ENCODE measurements at regions not wholly inside any gene's neighbourhood (a gene's known extent, or its start where the extent isn't known, plus 50 kb on each side); places are given as distances from the start of the nearest gene placed in this dataset.

- TF ChIP-seq, protein P1, sequence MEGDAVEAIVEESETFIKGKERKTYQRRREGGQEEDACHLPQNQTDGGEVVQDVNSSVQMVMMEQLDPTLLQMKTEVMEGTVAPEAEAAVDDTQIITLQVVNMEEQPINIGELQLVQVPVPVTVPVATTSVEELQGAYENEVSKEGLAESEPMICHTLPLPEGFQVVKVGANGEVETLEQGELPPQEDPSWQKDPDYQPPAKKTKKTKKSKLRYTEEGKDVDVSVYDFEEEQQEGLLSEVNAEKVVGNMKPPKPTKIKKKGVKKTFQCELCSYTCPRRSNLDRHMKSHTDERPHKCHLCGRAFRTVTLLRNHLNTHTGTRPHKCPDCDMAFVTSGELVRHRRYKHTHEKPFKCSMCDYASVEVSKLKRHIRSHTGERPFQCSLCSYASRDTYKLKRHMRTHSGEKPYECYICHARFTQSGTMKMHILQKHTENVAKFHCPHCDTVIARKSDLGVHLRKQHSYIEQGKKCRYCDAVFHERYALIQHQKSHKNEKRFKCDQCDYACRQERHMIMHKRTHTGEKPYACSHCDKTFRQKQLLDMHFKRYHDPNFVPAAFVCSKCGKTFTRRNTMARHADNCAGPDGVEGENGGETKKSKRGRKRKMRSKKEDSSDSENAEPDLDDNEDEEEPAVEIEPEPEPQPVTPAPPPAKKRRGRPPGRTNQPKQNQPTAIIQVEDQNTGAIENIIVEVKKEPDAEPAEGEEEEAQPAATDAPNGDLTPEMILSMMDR (IDR thresholded peaks at IDR 0.05; ENCODE audit: unreplicated experiment), result no peak
These were observed 495.6 kb upstream of the ISX start for GRCh38 chr22:34570408-34570807.

DNA sequence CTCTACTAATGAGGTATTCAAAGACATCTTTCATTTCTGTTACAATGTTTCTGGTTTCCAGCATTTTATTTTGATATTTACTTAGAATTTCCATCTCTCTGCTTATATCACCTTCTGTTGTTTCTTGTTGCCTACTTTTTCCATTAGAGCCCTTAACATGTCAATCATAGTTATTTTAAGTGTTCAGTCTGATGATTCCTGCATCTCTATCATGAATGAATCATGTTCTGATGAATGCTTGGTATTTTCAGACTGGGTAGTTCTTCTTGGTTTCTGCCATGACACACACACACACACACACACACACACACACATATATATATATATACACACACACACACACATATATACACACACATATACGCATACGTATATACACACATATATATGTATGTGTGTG, 486.4 kb upstream of the ISX start:
- Mint-ChIP-seq H3K36me3 (ENCODE audit: insufficient read depth, unreplicated experiment) (no peaks in the 10 kb centered on the region), H3K4me1 (ENCODE audit: insufficient read depth, unreplicated experiment) (no peaks in the 10 kb centered on the region), H3K4me3 (ENCODE audit: unreplicated experiment) (no peak overlapping the region), H3K27me3 (ENCODE audit: insufficient read depth, unreplicated experiment) (no peaks in the 10 kb centered on the region), H3K27ac (ENCODE audit: low read depth, unreplicated experiment) (no peak overlapping the region), H3K9me3 (ENCODE audit: unreplicated experiment) (peaks cover 9% of the 10 kb centered on the region)
- intact Hi-C loops (cut with micrococcal nuclease), result no loop called here
- TF ChIP-seq, protein P1 (IDR thresholded peaks at IDR 0.05; ENCODE audit: unreplicated experiment), result no peak
- no TSS peak for BruUV-seq (replicated peaks)
- POLR2A ChIA-PET, result no interaction called here
- DNase-seq (ENCODE audit: unreplicated experiment), result no peak
- CTCF ChIA-PET, result no interaction called here

More at GRCh38 chr22:34570408-34570807, 495.6 kb upstream of the ISX start:
- DNase-seq (ENCODE audit: unreplicated experiment), result no peak
- H3K27ac Mint-ChIP-seq (ENCODE audit: low read depth, unreplicated experiment), result no peak overlapping the region
- ChIA-PET POLR2A (no interaction called here), CTCF (no interaction called here)
- intact Hi-C loops (cut with micrococcal nuclease), result no loop called here
- H3K27me3 Mint-ChIP-seq (ENCODE audit: insufficient read depth, unreplicated experiment), result no peaks in the 10 kb centered on the region
- peaks cover 33% of the 10 kb centered on the region for H3K9me3 Mint-ChIP-seq (ENCODE audit: unreplicated experiment)
- H3K4me3 Mint-ChIP-seq (ENCODE audit: unreplicated experiment), result no peak overlapping the region
- BruUV-seq (replicated peaks), result no TSS peak
- no peaks in the 10 kb centered on the region for H3K4me1 Mint-ChIP-seq (ENCODE audit: insufficient read depth, unreplicated experiment)
- H3K36me3 Mint-ChIP-seq (ENCODE audit: insufficient read depth, unreplicated experiment), result no peaks in the 10 kb centered on the region

GRCh38 chr22:34587357-34588356, 478.3 kb upstream of the ISX start:
- Mint-ChIP-seq H3K27me3 (ENCODE audit: insufficient read depth, unreplicated experiment) (no peaks in the 10 kb centered on the region), H3K27ac (ENCODE audit: low read depth, unreplicated experiment) (no peak overlapping the region), H3K36me3 (ENCODE audit: insufficient read depth, unreplicated experiment) (no peaks in the 10 kb centered on the region), H3K4me1 (ENCODE audit: insufficient read depth, unreplicated experiment) (no peaks in the 10 kb centered on the region), H3K9me3 (ENCODE audit: unreplicated experiment) (peaks cover 27% of the 10 kb centered on the region), H3K4me3 (ENCODE audit: unreplicated experiment) (no peak overlapping the region)
- DNase-seq (ENCODE audit: unreplicated experiment), result no peak
- intact Hi-C loops (cut with micrococcal nuclease), result no loop called here
- BruUV-seq (replicated peaks), result no TSS peak
- POLR2A ChIA-PET, result no interaction called here
- CTCF ChIA-PET, result interaction anchor here (0.6 to 0.7 kb wide), 2 partner anchors 171 to 851 kb away, joined by 3 to 4 read pairs; no protein-coding TSS in a partner anchor
- TF ChIP-seq, protein P1 (IDR thresholded peaks at IDR 0.05; ENCODE audit: unreplicated experiment), result no peak

DNA sequence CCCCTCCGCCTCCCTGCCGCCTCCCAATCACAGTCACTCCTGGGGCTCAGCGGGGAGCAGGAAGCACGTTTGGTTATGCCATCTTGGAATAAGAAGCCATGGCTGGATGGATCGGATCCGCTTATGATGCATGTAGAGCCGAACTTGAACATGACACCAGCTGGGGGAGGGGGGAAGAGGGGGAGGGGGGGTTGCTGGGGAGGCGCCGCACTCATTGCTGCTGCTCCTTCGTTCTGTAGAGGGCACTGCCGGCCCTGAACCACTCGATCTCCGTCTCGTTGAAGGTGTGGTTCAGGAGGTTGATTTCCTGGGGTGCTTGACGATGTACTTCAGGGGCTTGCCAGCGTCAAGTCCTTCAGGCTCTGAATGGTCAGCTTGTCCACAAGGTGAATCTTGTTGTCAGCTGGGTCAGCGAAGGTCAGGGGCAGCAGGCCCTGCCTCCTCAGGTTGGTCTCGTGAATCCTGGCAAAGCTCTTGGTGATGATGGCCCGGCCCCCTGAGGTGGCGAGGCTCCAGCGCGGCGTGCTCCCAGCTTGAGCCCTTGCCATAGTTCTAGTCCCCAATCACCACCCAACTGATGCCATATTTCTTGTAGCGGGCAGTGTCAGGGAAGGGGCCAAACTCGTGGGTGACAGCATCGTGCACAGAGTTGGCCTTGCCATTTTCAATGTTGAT, 476.9 kb upstream of the ISX start:
- intact Hi-C loops (cut with micrococcal nuclease), result no loop called here
- Mint-ChIP-seq H3K27me3 (ENCODE audit: insufficient read depth, unreplicated experiment) (no peaks in the 10 kb centered on the region), H3K4me1 (ENCODE audit: insufficient read depth, unreplicated experiment) (no peaks in the 10 kb centered on the region), H3K36me3 (ENCODE audit: insufficient read depth, unreplicated experiment) (no peaks in the 10 kb centered on the region), H3K9me3 (ENCODE audit: unreplicated experiment) (peaks cover 27% of the 10 kb centered on the region), H3K4me3 (ENCODE audit: unreplicated experiment) (no peak overlapping the region), H3K27ac (ENCODE audit: low read depth, unreplicated experiment) (no peak overlapping the region)
- TF ChIP-seq, protein P1 (IDR thresholded peaks at IDR 0.05; ENCODE audit: unreplicated experiment), result no peak
- no peak for DNase-seq (ENCODE audit: unreplicated experiment)
- no TSS peak for BruUV-seq (replicated peaks)
- POLR2A ChIA-PET, result no interaction called here
- CTCF ChIA-PET, result no interaction called here

All from MCF 10A (cell line).